HG03565 (cell line): ENCODE measurements at regions not wholly inside any gene's neighbourhood (a gene's known extent, or its start where the extent isn't known, plus 50 kb on each side); places are given as distances from the start of the nearest gene placed in this dataset.

Source experiments
- ATAC-seq: cut with Tn5 transposase; IDR thresholded peaks from one replicate; pipeline ENCODE4 v1.9.1; 2021; ENCODE audit warnings: mild to moderate bottlenecking, moderate library complexity; ENCODE audit not compliant: unreplicated experiment

- no peak for ATAC-seq
These were observed 349.1 kb upstream of the PTPRD start for GRCh38 chr9:10961883-10962282.

DNA sequence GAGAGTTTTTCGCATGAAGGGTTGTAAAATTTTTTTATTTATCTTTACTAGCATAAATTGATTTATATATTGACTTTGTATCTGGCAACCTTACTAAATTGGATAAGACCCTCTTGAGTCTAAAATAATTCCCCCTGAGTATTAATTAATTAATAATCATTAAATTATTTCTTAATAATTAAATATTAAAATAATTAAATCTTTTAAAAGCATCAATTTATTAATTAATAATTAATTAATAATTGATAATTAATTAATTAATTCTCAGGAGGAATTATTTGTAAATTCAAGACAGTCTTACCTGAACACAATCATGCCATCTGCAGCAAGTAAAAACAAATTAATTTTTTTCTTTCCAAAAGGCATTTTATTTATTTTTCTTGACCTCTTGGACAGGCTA is 370.4 kb upstream of the PTPRD start:
- no peak for ATAC-seq

GRCh38 chr9:10999646-11000045 is 386.8 kb upstream of the PTPRD start:
- ATAC-seq = no peak

DNA sequence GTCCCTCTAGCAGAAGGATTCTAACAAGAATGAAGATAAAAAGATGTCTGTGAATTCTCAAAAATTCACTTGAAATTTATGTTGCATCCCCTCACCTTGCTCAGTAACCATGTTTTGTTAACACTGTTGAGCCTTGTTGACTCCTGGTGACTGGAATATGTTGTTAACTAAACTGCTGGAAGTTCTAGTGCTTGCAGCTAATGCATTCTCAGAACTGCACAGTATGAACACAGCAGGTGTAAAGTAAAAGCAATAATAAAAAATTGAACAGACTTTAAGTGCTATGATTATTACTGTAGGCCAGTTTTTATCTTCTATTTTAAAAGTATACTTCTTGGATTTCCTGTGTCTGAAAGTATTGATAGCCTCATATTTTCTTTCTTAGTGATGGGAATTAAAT is 388.7 kb upstream of the PTPRD start:
- ATAC-seq = no peak

GRCh38 chr9:11002705-11003104 is 389.9 kb upstream of the PTPRD start:
- no peak for ATAC-seq

DNA sequence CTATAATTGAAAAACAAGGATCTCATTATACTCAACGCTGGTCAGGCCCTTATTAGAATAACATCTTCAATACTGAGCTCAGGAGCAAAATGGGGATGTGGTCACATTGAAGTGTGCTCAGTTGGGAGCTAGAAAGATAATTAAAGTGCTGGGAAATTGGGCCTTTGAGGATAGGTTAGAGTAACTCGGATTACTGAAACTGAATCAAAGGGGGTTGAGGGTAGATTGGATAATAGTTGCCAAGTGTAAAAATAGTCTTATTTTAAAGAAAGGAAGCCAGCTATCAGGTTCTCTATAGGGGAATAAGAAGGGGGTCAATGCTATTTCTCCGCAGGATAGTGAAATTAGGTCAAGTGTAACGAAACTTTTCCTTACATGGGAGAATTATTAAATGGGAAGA is 391.0 kb upstream of the PTPRD start:
- no peak for ATAC-seq

DNA sequence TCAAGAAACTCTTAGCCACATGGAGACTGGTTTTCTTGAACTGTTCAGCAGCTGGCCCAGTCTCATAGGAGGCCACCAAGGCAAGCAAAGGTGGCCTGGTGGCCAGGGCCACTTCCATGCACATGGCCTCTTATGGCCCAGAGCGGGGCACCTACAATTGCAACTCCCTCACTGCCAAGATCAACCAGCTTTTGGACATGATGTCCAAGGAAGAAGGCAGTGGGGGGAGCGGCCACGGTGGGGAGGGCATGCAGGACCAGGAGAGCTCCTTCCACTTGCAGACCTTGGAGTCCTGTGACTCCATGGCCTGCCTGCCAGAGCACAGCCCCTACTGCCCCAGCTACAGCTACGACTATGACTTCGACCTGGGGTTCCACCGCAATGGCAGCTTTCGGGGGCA is 398.9 kb upstream of the PTPRD start:
- no peak for ATAC-seq

DNA sequence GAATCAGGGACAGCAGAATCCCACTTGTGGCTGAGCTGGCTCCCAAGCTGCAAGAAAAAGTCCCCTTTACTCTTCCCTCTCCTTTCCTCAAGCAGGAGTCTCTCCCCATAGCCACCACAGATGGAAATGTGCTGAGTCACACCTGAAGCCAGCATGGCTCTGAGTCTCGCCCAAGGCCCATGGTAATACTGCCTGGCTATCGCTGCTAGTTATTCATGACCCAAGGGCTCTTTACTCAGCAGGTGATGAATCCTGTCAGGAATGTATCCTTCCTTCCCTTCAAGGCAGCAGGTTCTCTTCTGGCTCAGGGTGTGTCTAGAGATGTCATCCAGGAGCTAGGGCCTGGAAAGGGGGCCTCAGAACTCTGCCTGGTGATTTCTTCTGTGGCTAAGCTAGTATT is 403.3 kb upstream of the PTPRD start:
- ATAC-seq = no peak

- no peak for ATAC-seq
These were observed 410.4 kb upstream of the PTPRD start for GRCh38 chr9:11023201-11023600.

GRCh38 chr9:11025775-11026174 is 413.0 kb upstream of the PTPRD start:
- no peak for ATAC-seq

GRCh38 chr9:11038366-11038765 is 425.6 kb upstream of the PTPRD start:
- ATAC-seq = no peak

DNA sequence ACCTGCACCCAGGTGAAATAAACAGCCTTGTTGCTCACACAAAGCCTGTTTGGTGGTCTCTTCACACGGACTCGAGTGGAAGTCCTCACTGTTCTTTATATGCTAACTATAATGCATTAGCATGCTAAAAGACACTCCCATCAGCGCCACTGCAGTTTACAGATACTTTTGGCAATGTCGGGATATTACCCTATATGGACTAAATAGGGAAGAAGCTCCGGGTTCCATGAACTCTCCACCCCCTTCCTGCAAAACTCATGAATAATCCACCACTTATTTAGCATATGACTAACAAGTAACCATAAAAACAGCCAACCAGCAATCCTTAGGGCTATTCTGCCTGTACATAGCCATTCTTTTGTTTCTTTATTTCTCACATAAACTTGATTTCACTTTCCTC is 426.2 kb upstream of the PTPRD start:
- no peak for ATAC-seq

DNA sequence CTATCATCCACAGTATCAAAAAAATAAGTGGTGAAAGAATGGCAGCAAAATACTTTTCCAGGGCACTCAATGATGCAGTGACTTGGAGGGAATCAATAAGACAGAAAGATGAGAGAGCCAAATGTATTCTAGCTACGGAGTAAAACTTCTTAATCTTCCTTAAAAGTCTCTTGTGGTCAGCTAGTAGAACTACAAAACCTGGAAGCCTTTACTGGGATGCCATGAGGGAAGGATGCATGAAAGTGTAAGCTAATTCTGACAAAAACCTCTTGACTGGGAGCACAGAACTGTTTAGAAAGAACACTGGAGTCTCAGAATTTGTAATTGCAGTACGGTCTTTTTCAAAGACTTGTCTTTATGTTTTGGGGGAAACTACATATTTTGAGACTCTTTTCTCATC is 432.8 kb upstream of the PTPRD start:
- no peak for ATAC-seq

- ATAC-seq = no peak
These were observed 450.5 kb upstream of the PTPRD start for GRCh38 chr9:11063263-11063662.

DNA sequence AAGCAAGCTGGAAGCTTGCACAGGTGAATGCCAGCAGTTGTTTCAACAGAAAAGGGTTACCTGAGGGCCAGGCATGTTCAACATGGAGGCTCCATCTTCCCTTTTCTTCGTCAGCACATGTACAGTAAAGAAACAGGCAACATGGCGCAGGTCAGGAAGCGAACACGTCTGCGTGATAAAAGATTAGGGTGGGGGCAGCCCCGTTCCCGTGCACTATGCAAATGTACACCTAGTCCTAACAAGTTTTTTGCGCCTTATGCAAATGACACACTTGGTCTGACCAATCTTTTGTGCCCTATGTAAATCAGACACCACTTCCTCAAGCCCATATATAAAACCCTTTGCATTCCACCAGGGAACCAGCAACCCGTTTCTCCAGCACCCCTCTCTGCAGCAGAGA is 452.1 kb upstream of the PTPRD start:
- no peak for ATAC-seq

DNA sequence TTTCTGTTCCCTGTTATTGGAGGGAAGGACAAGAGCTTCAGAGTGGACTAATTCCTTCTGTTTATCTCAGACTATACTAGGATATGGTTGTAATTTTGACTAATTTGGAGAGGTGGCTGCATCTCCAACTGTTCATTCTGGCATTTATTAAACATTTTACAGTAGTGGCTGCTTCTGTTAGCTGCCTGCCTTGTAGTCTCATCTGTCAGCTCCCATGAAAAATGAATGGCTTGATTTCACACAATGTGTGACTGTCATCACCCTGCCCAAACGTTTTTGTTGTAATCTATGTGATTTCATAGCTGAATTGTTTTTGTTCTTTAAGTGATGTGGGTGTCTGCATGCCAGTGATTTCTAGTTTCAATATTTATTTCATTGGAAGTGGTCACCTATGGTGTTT is 459.4 kb upstream of the PTPRD start:
- no peak for ATAC-seq

GRCh38 chr9:11086561-11086960 is 473.8 kb upstream of the PTPRD start:
- ATAC-seq = no peak

DNA sequence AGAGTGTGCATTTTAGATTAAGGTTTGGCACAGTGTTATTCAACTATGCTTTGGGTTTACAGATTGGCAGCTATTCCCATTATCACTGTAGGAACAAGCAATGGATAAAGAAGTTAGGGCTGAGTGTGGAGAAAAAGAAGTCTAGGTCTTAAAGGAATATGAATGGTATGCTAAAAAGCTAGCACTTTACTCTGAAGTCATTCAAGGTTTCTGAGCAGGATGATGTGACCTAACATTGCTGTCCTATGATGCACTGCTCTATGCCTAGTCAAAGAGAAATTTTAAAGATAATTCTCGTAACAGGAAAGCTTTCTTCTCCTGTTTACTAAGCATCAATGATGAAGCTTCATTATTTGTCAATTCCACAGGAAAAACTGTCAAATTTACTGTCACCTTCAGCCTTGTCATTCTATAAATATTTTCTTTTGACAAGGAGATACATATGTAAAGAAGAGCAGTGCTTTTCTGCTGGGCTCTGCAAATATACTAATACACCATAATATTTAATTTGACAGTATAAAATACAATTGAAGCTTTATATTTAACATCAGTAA is 476.1 kb upstream of the PTPRD start:
- no peak for ATAC-seq

- no peak for ATAC-seq
These were observed 480.2 kb upstream of the PTPRD start for GRCh38 chr9:11092974-11093373.

- no peak for ATAC-seq
These were observed 484.2 kb upstream of the PTPRD start for GRCh38 chr9:11097020-11097419.

DNA sequence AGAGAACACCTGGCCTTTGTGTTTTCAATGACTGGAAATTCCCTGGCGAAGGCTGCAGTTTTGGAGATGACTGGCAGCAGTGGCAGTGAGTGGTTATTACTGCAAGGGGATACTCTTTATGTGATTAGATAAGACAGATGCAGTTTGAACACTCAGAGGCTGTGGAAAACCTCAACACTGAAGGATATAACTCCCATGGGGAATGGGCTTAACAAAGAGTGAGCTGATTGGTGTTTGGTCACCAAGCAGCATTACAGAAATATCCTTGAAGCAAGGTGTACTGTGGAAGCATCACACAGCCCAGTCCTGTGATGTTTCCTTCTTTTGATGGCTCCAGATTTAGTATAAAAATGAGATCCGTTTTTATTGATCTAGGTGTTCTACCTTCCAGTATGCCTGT is 490.7 kb upstream of the PTPRD start:
- ATAC-seq = no peak

- no peak for ATAC-seq
These were observed 494.4 kb upstream of the PTPRD start for GRCh38 chr9:11107196-11107595.

DNA sequence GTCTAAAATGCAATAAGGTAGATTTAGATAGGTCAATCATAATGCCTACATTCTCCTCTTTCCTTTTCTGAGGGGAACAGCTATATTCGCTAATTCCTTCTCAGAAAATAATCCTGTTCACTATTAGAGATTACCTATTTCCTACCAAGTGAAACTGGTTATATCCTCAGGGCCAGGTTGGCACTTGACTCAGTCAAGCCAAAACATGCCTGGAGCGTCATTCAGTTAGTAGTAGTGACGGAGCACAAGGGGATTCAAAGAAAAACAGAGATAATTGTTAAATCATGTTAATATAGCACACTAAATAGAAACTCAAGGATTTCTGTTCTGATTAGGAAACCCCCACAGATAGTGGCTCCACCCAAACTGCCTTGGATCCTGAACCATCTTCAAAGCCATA is 515.4 kb upstream of the PTPRD start:
- ATAC-seq = no peak

- no peak for ATAC-seq
These were observed 523.0 kb upstream of the PTPRD start for GRCh38 chr9:11135851-11136250.
